ENCODE measurements at regions not wholly inside any gene's neighbourhood (a gene's known extent, or its start where the extent isn't known, plus 50 kb on each side); places are given as distances from the start of the nearest gene placed in this dataset.

- Histone ChIP-seq H3K36me3 (replicated peaks in 1 of 2; ENCODE audit: control insufficient read depth in 1 of 2, insufficient read depth in 2 of 2, low read length in 2 of 2) (no peaks in the 10 kb centered on the region), H3K27me3 (ENCODE audit: control insufficient read depth in 2 of 2, insufficient read depth in 2 of 2, low read length in 2 of 2) (no peaks in the 10 kb centered on the region), H3K4me1 (ENCODE audit: control insufficient read depth in 1 of 2, insufficient read depth in 2 of 2, low read length in 2 of 2) (no peaks in the 10 kb centered on the region), H3K9ac (ENCODE audit: insufficient read depth, low read length, poor library complexity, severe bottlenecking) (no peak overlapping the region), H3K4me2 (replicated peaks; ENCODE audit: extremely low read depth, low read length, poor library complexity, severe bottlenecking) (no peak overlapping the region), H2AFZ (ENCODE audit: insufficient read depth, low read depth, low read length, poor library complexity, severe bottlenecking) (no peak overlapping the region), H3K9me3 (replicated peaks in 1 of 2; ENCODE audit: control insufficient read depth in 1 of 2, insufficient read depth in 1 of 2, low read length in 2 of 2) (no peaks in the 10 kb centered on the region), H4K20me1 (ENCODE audit: insufficient read depth, low read length) (no peaks in the 10 kb centered on the region), H3K27ac (ENCODE audit: low read depth in 1 of 2, low read length in 2 of 2) (no peak overlapping the region), H3K79me2 (ENCODE audit: insufficient read depth, low read length) (no peaks in the 10 kb centered on the region), H3K4me3 (replicated peaks in 1 of 3; ENCODE audit: low read depth in 2 of 3, low read length in 3 of 3) (no peak overlapping the region)
- no peak overlapping the region for H3K27ac Mint-ChIP-seq
- H3K4me1 Mint-ChIP-seq: no peaks in the 10 kb centered on the region
- no peak for DNase-seq
- WGBS (ENCODE audit: insufficient coverage): no CpG with 5 or more reads among the region's 2 CpGs
- peaks cover 0 to 9% (median 2%) of the 10 kb centered on the region in 7 donors for H3K9me3 Mint-ChIP-seq
- intact Hi-C loops (cut with micrococcal nuclease): no loop called here
- no peaks in the 10 kb centered on the region for H3K36me3 Mint-ChIP-seq
- TF ChIP-seq CTCF (IDR thresholded peaks at IDR 0.05): no peak
- peaks cover 2 to 5% (median 5%) of the 10 kb centered on the region in 3 donors for H3K27me3 Mint-ChIP-seq (ENCODE audit: low read depth in 3 of 3)
- no peak overlapping the region for H3K4me3 Mint-ChIP-seq
These were observed 292.7 kb downstream of the ZNF516 start for GRCh38 chr18:76202322-76202721.

- Histone ChIP-seq H3K9ac (ENCODE audit: insufficient read depth, low read length, poor library complexity, severe bottlenecking) (no peak overlapping the region), H3K4me3 (replicated peaks in 1 of 3; ENCODE audit: low read depth in 2 of 3, low read length in 3 of 3) (no peak overlapping the region), H3K4me1 (ENCODE audit: control insufficient read depth in 1 of 2, insufficient read depth in 2 of 2, low read length in 2 of 2) (no peaks in the 10 kb centered on the region), H3K27ac (ENCODE audit: low read depth in 1 of 2, low read length in 2 of 2) (no peak overlapping the region), H2AFZ (ENCODE audit: insufficient read depth, low read depth, low read length, poor library complexity, severe bottlenecking) (no peak overlapping the region), H3K36me3 (replicated peaks in 1 of 2; ENCODE audit: control insufficient read depth in 1 of 2, insufficient read depth in 2 of 2, low read length in 2 of 2) (no peaks in the 10 kb centered on the region), H3K4me2 (replicated peaks; ENCODE audit: extremely low read depth, low read length, poor library complexity, severe bottlenecking) (no peak overlapping the region), H3K9me3 (replicated peaks in 1 of 2; ENCODE audit: control insufficient read depth in 1 of 2, insufficient read depth in 1 of 2, low read length in 2 of 2) (peaks cover 6 to 7% of the 10 kb centered on the region in 2 donors), H4K20me1 (ENCODE audit: insufficient read depth, low read length) (no peaks in the 10 kb centered on the region), H3K79me2 (ENCODE audit: insufficient read depth, low read length) (no peaks in the 10 kb centered on the region), H3K27me3 (ENCODE audit: control insufficient read depth in 2 of 2, insufficient read depth in 2 of 2, low read length in 2 of 2) (no peaks in the 10 kb centered on the region)
- H3K9me3 Mint-ChIP-seq: peaks cover 0 to 12% (median 8%) of the 10 kb centered on the region in 7 donors
- H3K4me3 Mint-ChIP-seq: no peak overlapping the region
- H3K27ac Mint-ChIP-seq: no peak overlapping the region
- no peak for TF ChIP-seq CTCF (IDR thresholded peaks at IDR 0.05)
- H3K4me1 Mint-ChIP-seq: no peaks in the 10 kb centered on the region
- intact Hi-C loops (cut with micrococcal nuclease): no loop called here
- H3K36me3 Mint-ChIP-seq: no peaks in the 10 kb centered on the region
- no peak for DNase-seq
- WGBS (ENCODE audit: insufficient coverage): no CpG with 5 or more reads among the region's 1 CpG
- peaks cover 0 to 4% (median 3%) of the 10 kb centered on the region in 3 donors for H3K27me3 Mint-ChIP-seq (ENCODE audit: low read depth in 3 of 3)
These were observed 299.4 kb downstream of the ZNF516 start for GRCh38 chr18:76195601-76196000.
